ENCODE measurements at regions not wholly inside any gene's neighbourhood (a gene's known extent, or its start where the extent isn't known, plus 50 kb on each side); places are given as distances from the start of the nearest gene placed in this dataset.

GRCh38 chr7:68070992-68071391 lies 1074.4 kb downstream of the TYW1 start:
- no peak for TF ChIP-seq POLR2A (IDR thresholded peaks at IDR 0.05)
- TF ChIP-seq, protein P1, sequence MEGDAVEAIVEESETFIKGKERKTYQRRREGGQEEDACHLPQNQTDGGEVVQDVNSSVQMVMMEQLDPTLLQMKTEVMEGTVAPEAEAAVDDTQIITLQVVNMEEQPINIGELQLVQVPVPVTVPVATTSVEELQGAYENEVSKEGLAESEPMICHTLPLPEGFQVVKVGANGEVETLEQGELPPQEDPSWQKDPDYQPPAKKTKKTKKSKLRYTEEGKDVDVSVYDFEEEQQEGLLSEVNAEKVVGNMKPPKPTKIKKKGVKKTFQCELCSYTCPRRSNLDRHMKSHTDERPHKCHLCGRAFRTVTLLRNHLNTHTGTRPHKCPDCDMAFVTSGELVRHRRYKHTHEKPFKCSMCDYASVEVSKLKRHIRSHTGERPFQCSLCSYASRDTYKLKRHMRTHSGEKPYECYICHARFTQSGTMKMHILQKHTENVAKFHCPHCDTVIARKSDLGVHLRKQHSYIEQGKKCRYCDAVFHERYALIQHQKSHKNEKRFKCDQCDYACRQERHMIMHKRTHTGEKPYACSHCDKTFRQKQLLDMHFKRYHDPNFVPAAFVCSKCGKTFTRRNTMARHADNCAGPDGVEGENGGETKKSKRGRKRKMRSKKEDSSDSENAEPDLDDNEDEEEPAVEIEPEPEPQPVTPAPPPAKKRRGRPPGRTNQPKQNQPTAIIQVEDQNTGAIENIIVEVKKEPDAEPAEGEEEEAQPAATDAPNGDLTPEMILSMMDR (IDR thresholded peaks at IDR 0.05), result no peak
- no peak for TF ChIP-seq EP300 (IDR thresholded peaks at IDR 0.05)

Measured in gastroesophageal sphincter (tissue), 3 donors.